RWPE2 (cell line): ENCODE measurements at regions not wholly inside any gene's neighbourhood (a gene's known extent, or its start where the extent isn't known, plus 50 kb on each side); places are given as distances from the start of the nearest gene placed in this dataset.

Experiments used
- ATAC-seq: fragments of 200-7000 bp; cut with Tn5 transposase; 3 replicates; pipeline ENCODE4 v1.9.1; 2021; ENCODE audit warnings: low read depth
- DNase-seq: peaks from one replicate; pipeline ENCODE4 v3.0.0-alpha.2; 2020; ENCODE audit warnings: low spot score
- H3K27ac ChIP-seq: fragments of 450-650 bp; 2 replicates; pipeline ENCODE4 v1.5.1; 2017; ENCODE audit warnings: mild to moderate bottlenecking; ENCODE audit not compliant: poor library complexity, severe bottlenecking
- H3K27me3 ChIP-seq: fragments of 250-450 bp; sonication (Bioruptor Pico); 2 replicates; pipeline ENCODE4 v1.5.1; 2021; ENCODE audit warnings: mild to moderate bottlenecking, moderate library complexity; ENCODE audit not compliant: insufficient read depth, poor library complexity, severe bottlenecking
- H3K36me3 ChIP-seq: fragments of 250-450 bp; sonication (Bioruptor Pico); 2 replicates; pipeline ENCODE4 v1.5.1; 2020; ENCODE audit warnings: low read depth, mild to moderate bottlenecking, moderate library complexity
- H3K4me1 ChIP-seq: fragments of 250-450 bp; sonication (Bioruptor Pico); 2 replicates; pipeline ENCODE4 v1.5.1; 2021; ENCODE audit warnings: mild to moderate bottlenecking, moderate library complexity; ENCODE audit not compliant: insufficient read depth, poor library complexity, severe bottlenecking
- H3K4me3 ChIP-seq: fragments of 250-450 bp; sonication (Bioruptor Pico); 2 replicates; pipeline ENCODE4 v1.5.1; 2021; ENCODE audit warnings: mild to moderate bottlenecking, moderate library complexity; ENCODE audit not compliant: severe bottlenecking
- H3K9me3 ChIP-seq: fragments of 250-450 bp; sonication (Bioruptor Pico); 2 replicates; pipeline ENCODE4 v1.5.1; 2021; ENCODE audit warnings: mild to moderate bottlenecking, moderate library complexity; ENCODE audit not compliant: severe bottlenecking
- TF ChIP-seq, protein P1 (sequence below): fragments of 450-650 bp; IDR thresholded peaks from one replicate; pipeline ENCODE4 v1.5.1; 2017; ENCODE audit warnings: mild to moderate bottlenecking, moderate library complexity; ENCODE audit not compliant: poor library complexity, severe bottlenecking

DNA sequence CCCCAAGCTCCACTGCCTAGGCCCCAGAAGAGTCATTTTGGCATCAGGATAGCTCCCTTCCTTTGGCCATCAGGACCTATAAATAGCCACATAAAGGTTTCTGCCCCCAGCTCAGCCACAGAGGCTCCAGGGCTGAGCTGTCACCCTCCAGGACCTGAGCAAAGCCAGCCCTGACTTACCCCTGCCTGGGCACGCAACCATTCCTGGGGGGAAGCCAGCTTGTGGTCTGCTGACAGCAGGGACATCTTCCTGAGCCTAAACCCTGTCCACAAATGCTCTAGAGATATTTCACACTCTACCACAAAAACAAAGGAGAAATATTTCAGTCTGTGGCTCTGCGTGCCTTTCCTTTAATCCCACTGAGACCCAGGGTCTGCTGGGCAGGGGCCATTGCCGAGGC lies 123.7 kb upstream of the CCL2 start:
- ATAC-seq = no peak
- TF ChIP-seq, protein P1, sequence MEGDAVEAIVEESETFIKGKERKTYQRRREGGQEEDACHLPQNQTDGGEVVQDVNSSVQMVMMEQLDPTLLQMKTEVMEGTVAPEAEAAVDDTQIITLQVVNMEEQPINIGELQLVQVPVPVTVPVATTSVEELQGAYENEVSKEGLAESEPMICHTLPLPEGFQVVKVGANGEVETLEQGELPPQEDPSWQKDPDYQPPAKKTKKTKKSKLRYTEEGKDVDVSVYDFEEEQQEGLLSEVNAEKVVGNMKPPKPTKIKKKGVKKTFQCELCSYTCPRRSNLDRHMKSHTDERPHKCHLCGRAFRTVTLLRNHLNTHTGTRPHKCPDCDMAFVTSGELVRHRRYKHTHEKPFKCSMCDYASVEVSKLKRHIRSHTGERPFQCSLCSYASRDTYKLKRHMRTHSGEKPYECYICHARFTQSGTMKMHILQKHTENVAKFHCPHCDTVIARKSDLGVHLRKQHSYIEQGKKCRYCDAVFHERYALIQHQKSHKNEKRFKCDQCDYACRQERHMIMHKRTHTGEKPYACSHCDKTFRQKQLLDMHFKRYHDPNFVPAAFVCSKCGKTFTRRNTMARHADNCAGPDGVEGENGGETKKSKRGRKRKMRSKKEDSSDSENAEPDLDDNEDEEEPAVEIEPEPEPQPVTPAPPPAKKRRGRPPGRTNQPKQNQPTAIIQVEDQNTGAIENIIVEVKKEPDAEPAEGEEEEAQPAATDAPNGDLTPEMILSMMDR = no peak

DNA sequence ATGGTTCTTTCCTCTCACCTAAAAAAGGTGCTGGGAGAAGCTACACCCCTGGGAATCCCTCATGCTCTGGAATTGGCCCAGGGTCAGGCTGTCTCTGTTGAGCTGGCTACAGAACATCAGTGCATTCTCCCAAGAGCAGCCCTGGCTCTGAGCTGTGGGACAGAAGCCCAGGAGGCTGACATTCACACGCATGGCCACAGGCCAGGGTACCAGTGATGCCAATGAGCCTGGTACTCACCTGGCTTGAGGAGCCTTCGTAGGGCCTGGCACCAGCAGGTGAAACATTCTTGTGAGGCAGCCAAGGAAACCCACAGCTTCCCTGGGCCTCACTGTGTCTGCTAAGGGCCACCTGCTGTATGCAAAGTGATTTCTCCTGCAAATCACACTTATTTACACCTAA lies 121.7 kb upstream of the CCL2 start:
- no peak for DNase-seq
- no peak overlapping the region for H3K4me3 ChIP-seq
- H3K27ac ChIP-seq = no peak overlapping the region
- no peaks in the 10 kb centered on the region for H3K27me3 ChIP-seq
- no peaks in the 10 kb centered on the region for H3K36me3 ChIP-seq
- H3K4me1 ChIP-seq = no peaks in the 10 kb centered on the region
- ATAC-seq = no peak
- TF ChIP-seq, protein P1 = no peak
- no peaks in the 10 kb centered on the region for H3K9me3 ChIP-seq

More for the DNA sequence above, 123.7 kb upstream of the CCL2 start:
- Histone ChIP-seq H3K9me3 (no peaks in the 10 kb centered on the region), H3K4me3 (no peak overlapping the region), H3K27me3 (no peaks in the 10 kb centered on the region), H3K36me3 (no peaks in the 10 kb centered on the region), H3K27ac (no peak overlapping the region), H3K4me1 (no peaks in the 10 kb centered on the region)
- DNase-seq = no peak

DNA sequence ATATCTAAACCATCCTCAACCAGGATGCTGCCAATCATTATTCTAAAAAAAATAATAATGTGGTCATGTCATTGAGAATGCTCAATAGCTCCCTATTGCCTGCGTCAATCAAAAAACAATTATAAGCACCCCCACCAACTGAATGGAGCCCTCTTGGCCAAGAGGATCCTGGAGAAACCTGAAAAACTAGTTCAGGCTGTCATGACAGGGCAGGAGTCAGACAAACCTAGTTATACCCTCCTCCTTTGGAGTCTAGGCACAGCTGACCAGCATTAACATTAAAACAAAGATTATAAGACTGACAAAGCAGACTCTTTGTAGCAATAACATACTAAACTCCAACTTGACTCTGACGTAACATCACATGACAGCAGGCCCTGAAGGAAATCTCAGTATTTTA lies 119.2 kb upstream of the CCL2 start:
- Histone ChIP-seq H3K4me1 (no peaks in the 10 kb centered on the region), H3K36me3 (no peaks in the 10 kb centered on the region), H3K9me3 (no peaks in the 10 kb centered on the region), H3K27ac (no peak overlapping the region), H3K4me3 (no peak overlapping the region), H3K27me3 (peaks cover 5% of the 10 kb centered on the region)
- no peak for ATAC-seq
- TF ChIP-seq, protein P1 = no peak
- DNase-seq = no peak

DNA sequence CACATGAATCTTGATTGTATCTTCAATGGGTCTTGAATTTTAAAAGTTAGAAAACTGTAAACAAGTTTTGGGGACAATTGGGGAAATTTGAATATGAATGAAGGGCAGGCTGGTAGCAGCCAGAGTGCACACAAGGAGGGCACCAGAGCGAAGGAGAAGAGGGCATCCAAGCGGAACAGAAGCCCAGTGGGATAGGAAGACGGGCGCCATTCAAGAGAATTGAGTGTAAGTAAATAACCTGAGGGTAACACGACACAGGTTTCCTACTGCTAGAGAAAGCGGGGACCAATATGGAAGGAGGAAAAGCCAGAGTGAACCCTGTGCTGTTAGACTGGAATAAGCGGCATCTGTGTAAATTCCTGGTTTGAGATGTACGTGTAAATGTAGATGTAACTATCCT lies 115.1 kb upstream of the CCL2 start:
- TF ChIP-seq, protein P1 = no peak
- H3K9me3 ChIP-seq = no peaks in the 10 kb centered on the region
- no peaks in the 10 kb centered on the region for H3K36me3 ChIP-seq
- no peak for DNase-seq
- H3K27ac ChIP-seq = no peak overlapping the region
- H3K4me3 ChIP-seq = no peak overlapping the region
- H3K4me1 ChIP-seq = no peaks in the 10 kb centered on the region
- H3K27me3 ChIP-seq = peaks cover 5% of the 10 kb centered on the region
- ATAC-seq = no peak

DNA sequence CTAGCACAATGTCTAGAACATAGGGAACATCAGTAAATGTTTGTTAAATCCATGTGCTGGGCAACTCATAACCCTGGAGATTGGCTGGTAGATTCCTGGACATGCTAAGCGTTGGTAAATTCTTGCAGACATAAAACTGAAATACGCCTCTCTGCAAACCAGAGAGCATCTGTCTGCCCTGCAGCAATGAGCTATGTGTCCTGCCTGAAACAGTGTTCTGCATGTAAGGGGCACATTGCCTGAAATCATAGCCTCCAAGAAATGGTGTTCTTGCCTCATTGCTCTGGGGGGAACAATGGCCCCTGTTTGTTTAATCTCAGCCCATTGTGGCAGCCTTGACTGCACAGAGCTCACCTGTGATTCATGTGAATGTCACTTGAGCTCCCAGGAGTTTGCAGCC lies 113.5 kb upstream of the CCL2 start:
- Histone ChIP-seq H3K27ac (no peak overlapping the region), H3K4me3 (no peak overlapping the region), H3K4me1 (no peaks in the 10 kb centered on the region), H3K9me3 (no peaks in the 10 kb centered on the region), H3K36me3 (no peaks in the 10 kb centered on the region), H3K27me3 (peaks cover 5% of the 10 kb centered on the region)
- TF ChIP-seq, protein P1 = no peak
- ATAC-seq (no peak), DNase-seq (no peak)
